ENCODE measurements at regions not wholly inside any gene's neighbourhood (a gene's known extent, or its start where the extent isn't known, plus 50 kb on each side); places are given as distances from the start of the nearest gene placed in this dataset.

- TF ChIP-seq TFE3 (CRISPR knock-in tag; IDR thresholded peaks at IDR 0.05) = no peak
- TF ChIP-seq MAFK (conservative IDR thresholded peaks at IDR 0.05 in 1 of 2, IDR thresholded peaks at IDR 0.05 in 1 of 2; ENCODE audit: low read length in 2 of 2) = peak; percentile 9 to 42; a peak in 2 of 4 replicates
- TF ChIP-seq SP4 (CRISPR knock-in tag; IDR thresholded peaks at IDR 0.05) = no peak
- TF ChIP-seq EP300 (IDR thresholded peaks at IDR 0.05; ENCODE audit: low read depth in 2 of 2, low read length in 2 of 2) = no peak
- no peak for TF ChIP-seq EP300 (CRISPR knock-in tag; IDR thresholded peaks at IDR 0.05; ENCODE audit: borderline replicate concordance)
- TF ChIP-seq ZMYM4 (CRISPR knock-in tag; IDR thresholded peaks at IDR 0.05) = no peak
- no peak for TF ChIP-seq BORCS8-MEF2B (CRISPR knock-in tag; IDR thresholded peaks at IDR 0.05)
- no peak for TF ChIP-seq HDAC6 (IDR thresholded peaks at IDR 0.05; ENCODE audit: low read depth, low read length)
- TF ChIP-seq NFE2L2 (IDR thresholded peaks at IDR 0.05; ENCODE audit: low read length) = peak; percentile 89
- TF ChIP-seq NFE2 (CRISPR knock-in tag; IDR thresholded peaks at IDR 0.05) = peak; percentile 76; the same call in 1 of the 2 replicates
- no peak for TF ChIP-seq SP5 (CRISPR knock-in tag; IDR thresholded peaks at IDR 0.05; ENCODE audit: borderline replicate concordance, low read depth)
- no peak for TF ChIP-seq PBX3 (CRISPR knock-in tag; IDR thresholded peaks at IDR 0.05; ENCODE audit: borderline replicate concordance)
Measured at GRCh38 chr18:70907673-70908072, 618.8 kb downstream of the SOCS6 start (continued).

GRCh38 chr18:70892381-70892780 lies 603.5 kb downstream of the SOCS6 start:
- Histone ChIP-seq H3K36me3 (replicated peaks in 1 of 2; ENCODE audit: control insufficient read depth in 1 of 2, insufficient read depth in 2 of 2, low read length in 2 of 2) (no peaks in the 10 kb centered on the region), H3K4me1 (ENCODE audit: insufficient read depth, low read length) (no peaks in the 10 kb centered on the region), H3K4me2 (ENCODE audit: low read depth, low read length) (no peak overlapping the region), H3K27ac (ENCODE audit: extremely low read length, insufficient read depth, low read length) (no peak overlapping the region), H3K27me3 (ENCODE audit: control insufficient read depth in 1 of 2, insufficient read depth in 2 of 2, low read length in 2 of 2) (no peaks in the 10 kb centered on the region), H2AFZ (ENCODE audit: low read length) (no peak overlapping the region), H3K9ac (ENCODE audit: insufficient read depth, low read depth, low read length) (no peak overlapping the region), H3K79me2 (ENCODE audit: insufficient read depth, low read length) (no peaks in the 10 kb centered on the region), H3K4me3 (replicated peaks in 1 of 3; ENCODE audit: insufficient read depth in 1 of 3, low read depth in 2 of 3, low read length in 3 of 3) (no peak overlapping the region), H4K20me1 (ENCODE audit: insufficient read depth, low read length) (no peaks in the 10 kb centered on the region), H3K9me3 (ENCODE audit: low read length) (no peaks in the 10 kb centered on the region)
- FAIRE-seq (no peak), ATAC-seq (no peak), DNase-seq (ENCODE audit: low spot score) (no peak)
- ChIA-PET POLR2A (no interaction called here), CTCF (ENCODE audit: low intra/inter-chr PET ratio, low total read pairs) (no interaction called here)
- in situ Hi-C loops (cut with HindIII; ENCODE audit: extremely low pct_ligation_motif_present, low pct_unique_long_range_greater_than_20kb) = no loop called here
- BruUV-seq (replicated peaks) = no TSS peak
- intact Hi-C loops (cut with micrococcal nuclease; ENCODE audit: unreplicated experiment) = no loop called here
- WGBS (ENCODE audit: low lambda C conversion rate) = 0% methylated on average over 1 of the region's 1 CpG
- TF ChIP-seq CSRNP2 (CRISPR knock-in tag; conservative IDR thresholded peaks at IDR 0.05; ENCODE audit: low read depth) (no peak), ZNF777 (CRISPR knock-in tag; IDR thresholded peaks at IDR 0.05) (no peak), ZNF646 (CRISPR knock-in tag; IDR thresholded peaks at IDR 0.05) (no peak)

All from HepG2 (cell line).